ENCODE measurements at regions not wholly inside any gene's neighbourhood (a gene's known extent, or its start where the extent isn't known, plus 50 kb on each side); places are given as distances from the start of the nearest gene placed in this dataset.

DNA sequence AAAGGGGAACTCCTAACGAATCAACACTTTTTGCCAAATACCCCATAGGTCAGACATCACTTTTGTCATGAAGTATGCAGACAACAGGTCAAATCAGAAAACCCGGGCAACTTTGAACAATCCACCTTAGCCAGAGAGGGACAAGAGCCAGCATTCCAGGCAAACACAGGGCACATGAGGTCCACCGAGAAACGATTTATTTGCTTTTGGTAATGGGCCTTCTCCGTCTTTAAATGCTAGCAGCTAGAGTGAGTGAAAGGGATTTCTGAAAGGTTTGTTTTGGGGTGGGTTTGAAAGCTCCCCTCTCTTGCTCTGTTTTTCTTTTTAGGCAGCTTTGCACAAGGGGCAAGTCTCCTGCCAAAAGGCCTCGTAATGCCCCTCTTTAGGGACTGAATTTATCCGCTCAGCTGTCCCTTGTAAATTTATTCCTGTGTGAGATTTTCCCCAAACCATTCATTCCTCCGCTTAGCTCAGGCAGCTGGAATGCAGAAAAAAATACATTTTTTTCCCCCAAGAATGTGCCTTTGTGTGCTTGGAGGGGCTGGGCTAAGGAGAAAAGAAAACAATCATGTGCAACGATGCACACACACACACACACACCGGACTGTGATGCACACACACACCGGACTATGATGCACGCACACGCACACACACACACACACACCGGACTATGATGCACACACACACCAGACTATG is 196.9 kb downstream of the SNX19 start:
- no peak for DNase-seq

DNA sequence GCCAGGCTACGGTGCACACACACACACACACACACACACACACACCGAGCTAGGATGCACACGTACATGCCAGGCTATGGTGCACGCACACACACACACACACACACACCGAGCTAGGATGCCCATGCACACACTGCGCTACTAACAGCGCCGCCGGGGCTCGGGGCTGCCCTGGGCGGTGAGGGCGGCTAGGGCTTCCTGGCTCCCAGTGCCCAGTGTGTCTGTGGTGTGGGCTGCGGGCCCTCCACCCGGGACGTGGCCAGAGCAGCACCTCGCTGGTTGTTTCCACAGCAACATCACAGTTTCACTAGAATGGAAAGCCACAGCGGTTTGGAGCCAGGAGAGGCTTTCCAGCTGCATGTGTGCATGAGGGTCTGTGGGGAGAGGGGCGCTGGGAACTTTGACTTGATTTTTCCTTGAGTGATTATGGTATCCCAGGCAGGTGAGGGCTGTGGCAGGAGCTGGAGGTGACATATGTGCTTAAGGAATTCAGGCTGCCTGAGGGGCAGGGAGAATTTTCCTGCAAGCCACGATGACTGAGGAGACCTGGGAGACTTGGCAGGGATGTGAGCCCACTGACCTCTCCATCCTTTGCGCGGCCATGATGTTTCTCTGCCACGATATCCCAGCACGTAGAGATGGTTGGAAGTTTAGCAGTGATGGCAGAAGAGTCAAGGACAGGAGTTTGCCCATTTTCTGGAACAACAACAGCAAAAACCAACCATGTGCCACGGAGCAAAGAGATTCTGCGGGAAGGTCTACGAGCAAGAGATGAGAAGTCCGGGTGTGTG is 195.9 kb downstream of the SNX19 start:
- no peak for DNase-seq

DNA sequence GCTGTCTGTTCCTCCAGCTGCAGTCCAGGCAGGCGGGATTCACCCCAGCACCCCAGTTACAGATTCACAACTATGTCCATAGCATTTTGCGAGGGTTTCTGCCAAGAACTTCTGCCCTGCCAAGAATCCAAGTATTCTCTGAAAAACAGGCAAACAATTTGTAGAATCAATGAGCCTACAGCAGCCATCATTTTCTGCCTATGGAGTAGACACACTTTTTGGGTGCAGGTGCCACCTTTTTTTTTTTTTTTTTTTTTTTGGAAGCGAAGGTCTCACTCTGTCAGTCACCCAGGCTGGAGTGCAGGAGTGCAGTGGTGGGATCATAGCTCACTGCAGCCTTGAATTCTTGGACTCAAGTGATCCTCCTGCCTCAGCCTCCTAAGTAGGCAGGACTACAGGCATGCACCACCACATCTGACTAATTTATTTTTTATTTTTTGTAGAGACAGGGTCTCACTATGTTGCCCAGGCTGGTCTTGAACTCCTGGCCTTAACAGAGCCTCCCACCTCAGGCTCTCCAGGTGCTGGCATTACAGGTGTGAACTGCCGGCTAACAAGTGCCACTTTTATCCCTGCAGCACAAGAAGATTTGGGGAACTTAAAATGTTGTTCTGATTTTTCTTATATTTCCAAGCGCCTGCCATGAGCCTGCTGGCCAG is 195.1 kb downstream of the SNX19 start:
- no peak for DNase-seq

DNA sequence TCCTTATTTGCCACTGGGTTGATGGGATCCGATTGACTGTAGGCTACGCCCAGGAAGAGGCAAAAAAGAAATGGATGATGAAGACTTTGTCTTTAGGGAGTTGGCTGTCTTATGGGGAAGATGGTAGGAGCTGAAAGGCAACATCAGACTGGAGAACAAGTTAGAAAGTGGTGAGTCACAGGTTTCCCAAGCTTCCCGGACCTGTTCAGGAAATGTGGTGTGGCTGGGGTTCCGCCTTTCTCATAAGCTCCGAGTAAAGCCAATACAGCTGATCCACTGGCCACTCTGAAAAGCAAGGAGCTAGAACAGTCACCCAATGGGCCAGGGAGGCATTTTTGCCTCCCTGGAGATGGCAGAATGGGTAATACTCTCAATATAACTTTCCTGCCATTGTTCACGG is 194.5 kb downstream of the SNX19 start:
- no peak for DNase-seq

DNA sequence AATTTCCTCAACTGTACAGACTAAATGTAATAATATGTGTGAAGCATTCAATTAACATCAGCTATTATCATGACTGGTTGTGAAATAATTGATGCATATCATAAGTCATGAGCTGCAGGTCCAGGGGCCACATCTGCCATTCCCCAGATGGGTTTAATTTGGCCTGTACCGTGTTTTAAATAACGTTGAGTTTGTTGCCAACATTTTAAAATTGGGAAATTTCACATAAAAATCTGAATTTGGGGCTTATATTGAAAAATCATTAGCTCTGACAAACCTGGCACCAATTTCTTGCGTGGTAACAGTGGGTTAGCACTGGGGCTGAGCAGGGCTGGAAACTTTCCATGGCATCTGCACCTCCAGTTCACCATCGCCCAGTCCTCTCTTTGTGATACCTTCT is 193.9 kb downstream of the SNX19 start:
- no peak for DNase-seq

DNA sequence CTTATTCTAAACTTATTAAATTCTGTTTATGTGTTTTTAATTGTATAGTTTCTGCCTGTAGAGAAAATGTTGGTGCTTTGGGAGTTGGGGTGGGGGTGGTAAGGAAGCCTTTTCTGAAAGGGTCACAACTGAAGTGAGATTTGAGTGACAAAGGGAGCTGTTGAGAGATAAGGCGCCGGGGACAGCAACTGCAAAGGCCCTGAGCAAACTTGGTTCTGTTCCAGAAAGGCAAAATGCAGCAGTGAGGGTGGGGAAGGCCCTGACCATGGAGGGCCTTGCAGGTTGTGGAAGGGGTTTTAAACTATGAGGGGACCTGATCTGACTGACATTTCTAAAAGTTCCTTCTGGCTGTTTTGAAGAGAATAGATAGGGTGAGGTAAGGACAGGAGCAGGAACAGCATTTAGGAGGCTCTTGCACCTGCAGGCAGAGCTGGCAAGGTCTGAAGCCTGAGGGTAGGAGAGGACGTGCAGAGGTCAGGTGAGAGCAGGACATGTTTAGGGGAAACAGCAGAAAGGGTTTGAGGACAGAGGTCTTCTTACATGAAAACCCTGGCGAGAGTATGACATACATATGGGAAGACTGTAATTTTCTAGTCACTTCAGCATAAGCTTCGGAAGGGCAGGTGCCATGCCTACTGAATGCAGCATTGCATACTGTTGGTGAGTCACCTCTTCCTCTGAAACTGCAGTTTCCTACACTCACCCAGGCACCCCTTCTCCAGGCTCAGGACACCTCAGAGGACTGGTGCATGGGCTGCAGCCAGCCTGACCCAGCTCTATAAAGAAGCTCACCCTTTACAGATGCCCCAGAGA is 190.7 kb downstream of the SNX19 start:
- DNase-seq, result no peak

DNA sequence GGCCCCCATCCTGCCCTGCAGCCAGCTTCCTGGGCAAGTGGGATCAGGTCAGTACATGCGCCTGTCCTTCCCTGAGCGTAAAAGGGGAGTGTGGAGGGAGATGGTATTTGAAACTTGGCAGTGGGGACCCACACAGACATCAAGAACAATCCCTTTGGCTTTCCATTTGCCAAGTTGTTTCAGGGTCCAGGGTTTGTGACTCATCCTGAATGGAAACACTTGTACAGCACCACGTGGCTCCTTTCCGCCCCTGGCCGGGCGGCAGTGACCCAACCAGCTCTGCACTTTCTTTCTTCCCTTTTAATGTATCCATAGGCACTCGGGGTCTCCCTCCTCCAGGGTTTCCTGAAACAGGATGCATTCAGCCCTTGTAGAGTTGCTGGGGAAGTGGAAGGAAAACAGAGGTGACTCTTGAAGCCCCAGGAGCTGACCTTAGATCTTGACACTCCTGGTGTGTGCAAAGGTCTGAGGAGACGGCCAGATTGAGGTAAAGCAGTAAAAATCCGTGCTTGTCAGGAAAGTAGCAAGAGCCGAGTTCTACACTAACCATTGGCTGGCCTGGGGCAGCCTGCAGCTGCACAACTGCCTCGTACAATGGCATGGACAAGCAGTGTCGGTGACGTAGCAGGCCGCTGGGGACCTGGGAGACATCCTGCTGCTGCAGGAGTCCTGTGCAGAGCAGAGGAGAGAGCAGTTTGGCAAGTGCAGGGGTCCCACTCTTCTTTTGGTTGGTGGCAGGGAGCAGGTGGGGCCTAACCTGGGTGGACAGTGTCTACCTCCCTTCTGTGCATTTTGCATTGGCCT is 189.8 kb downstream of the SNX19 start:
- no peak for DNase-seq

DNA sequence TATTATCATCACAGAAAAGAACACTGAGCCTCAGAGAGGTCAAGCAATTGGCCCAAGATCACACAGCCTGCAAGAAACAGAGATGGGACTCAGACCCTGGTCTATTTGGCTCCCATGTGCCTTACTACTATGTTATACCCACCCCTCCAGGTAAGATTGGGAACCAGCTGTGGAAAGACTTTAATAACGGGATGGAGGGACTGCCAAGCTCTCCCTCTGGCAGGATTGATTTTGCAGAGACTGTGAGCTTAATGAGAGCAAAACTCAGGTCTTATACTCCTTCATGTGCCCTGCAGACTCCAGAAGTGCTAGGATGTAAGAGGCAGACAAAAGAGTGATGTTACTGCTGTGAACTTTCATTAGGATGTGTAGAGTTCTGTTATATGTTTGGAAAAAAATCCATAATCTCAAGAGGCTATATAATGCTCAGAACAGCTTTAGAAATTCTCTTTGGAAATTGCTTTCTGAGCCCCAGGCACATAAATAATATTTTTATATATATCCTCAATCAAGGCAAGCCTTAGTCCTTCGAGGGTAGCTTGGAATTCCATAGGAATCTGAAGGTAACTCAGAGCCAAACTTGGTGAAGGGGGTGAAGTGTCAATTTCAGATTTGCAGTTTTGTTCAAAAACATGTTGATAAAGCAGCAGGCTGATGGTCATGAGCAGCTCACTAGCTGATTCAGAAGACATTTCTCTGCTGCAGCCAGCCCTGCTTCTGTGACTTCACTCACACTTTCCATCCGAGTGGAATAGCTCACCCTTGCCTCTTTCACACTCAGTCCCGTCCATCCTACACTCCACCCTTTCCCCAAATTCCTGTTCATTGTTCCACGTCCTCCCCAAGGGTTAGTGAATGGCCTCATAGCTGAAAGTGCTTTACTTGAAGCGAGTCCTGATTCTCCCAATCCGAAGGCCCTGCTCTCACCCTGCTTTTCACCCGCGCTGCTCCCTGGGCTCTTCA is 188.8 kb downstream of the SNX19 start:
- no peak for DNase-seq

DNA sequence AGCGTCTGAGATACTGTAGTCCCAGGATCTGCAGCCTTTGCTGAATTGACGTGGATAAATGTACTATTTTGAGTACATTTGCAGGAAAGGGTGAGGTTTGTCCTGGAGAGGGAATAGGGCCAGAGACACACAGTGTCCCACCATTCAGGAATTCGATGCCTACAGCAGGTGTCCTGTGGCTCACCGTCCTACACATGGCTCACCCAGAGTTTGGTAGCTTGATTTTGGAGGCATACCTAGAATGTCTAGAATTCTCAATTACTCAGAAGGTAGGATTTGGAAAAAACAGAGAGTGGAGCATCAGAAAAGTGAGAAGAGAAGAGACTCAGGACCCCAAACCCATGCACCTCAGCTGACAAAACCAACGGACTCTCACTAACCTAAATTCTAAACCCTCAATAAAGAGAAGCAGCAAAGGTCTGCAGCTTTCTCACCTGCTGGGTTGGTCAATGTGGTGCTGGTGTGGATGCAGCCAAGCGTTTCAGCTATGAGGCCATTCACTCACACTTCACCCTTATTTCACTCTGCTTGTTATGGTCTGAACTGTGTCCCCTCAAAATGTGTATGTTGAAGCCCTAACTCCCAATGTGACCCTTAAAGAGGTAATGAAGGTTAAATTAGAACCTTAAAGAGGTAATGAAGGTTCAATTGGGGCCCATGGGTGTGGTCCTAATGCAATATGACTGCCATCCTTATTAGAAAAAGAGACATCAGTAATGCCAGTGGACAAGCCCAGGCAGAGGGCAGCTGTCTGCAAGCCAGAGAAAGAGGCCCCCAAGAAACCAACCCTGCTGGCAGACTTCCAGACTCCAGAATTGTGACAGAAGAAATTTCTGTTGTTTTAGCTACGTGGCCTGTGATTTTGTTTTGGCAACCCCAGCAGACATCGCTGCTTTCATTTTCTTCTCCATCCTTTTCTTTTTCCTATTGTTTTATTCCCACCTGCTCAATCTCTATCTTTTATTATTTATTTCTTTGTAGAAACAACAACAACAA is 187.8 kb downstream of the SNX19 start:
- no peak for DNase-seq

DNA sequence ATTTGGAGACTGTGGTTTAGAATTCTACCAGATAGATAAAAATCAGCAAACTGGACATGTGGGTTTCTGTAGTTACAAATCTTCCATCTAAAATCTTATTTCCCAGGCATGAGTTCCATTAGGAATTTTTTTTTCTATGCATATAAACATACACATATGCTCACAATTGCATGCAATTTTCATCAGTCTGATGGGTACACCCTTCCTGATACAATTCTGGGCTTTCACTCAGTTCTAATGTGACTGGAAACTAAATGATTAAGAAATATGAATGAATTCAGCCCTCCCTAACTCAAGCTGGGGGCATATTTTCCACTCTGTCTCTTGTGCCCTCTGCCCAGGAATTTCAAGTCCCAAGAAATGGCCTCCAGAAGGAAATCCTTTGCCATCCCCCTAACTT is 187.1 kb downstream of the SNX19 start:
- no peak for DNase-seq

DNA sequence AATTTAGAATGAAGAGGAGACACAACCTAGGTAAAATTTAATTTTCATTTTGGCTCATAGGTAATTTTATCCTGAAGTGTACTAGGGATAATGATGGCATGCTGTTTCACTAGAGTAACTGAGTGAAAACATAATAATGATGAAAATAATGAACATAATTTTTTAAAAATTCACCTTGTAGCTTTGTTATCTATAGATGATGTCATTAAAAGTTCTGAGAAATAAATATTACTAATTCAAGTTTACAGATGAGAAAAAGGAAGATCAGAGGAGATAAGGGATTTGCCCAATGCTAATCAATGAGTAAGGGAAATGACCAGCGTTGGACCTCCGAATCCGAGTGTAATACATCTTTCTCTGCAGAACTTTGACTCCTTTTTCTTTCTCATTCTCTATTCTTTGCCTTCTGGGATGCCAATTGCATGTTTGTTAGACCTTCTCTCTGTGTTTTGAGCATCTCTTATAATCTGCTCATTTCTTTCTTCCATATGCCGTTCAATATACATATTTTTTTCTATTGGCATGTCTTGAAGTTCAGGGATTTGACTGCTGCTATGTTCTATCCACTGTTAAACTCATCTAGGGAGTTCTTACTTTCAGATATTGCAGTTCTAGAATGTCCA is 186.5 kb downstream of the SNX19 start:
- no peak for DNase-seq

DNA sequence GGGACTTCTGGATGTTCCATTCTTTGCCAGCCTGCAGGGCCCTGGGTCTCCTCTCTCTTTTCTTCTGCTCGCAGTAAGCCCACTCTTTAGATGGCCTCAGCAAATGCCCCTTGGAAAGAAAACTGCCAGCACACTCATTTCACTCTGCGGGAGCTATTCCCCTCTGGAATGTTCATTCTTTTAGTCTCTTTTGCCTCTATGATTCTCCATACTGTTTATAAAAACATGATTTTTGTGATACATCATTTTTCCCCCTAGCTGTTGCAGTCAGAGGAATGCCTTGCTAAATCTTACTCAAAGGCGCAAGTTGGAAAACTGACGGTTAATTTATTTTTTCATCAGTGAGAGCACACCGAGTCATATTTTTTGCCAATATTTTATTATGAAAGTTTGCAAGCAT is 184.9 kb downstream of the SNX19 start:
- no peak for DNase-seq

DNA sequence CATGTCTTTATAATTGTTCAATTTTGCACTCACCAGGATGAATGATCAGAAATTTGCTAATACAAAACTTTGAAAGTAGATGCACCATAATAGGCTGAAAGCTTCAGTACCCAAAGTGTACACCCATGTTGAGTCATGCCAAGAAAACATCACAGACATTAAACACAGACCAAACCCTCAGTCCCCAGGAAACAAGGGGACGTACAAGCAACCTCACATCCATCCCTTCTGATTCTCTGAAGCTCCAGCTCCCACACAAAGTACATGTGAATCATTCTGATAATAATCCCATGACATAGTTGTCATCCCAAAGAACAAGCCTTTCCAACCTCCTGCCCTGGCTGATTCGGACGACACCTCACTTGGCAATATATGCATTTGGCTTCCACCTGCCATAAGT is 183.8 kb downstream of the SNX19 start:
- no peak for DNase-seq

DNA sequence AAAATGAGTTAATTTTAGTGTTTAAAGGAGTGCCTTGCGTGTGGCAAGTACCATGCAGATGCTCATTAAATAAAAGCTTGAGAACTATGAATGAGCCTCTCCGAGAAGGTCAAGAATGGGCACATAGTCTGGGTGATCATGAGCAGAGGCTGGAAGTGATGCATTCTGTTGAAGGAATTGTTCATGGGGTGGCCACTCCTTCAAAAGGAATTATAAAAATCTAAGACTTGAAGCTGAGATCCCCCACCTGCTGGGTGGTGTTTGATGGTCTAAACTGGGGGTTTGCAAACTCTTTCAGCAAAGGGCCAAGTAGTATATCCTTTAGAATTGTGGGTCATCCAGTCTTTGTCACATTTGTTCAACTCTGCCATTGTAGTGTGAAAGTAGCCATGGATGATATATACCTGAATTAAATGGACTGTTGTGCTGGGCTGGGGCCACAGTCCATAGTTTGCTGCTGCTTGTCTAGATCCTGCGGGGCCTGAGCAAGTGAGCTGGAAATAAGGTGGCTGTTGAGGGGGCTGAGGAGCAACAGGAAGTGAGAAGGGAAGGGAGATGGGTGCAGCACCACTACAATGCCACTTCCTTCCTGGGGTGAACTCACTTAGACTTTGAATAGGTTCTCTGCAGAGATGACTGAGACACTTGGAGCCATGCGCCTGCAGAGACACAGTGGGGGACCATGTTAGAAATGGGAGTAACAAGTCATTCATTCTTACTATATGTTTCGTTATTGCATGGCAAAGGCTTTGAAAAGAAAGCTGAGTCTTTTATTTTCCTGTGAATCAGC is 179.0 kb downstream of the SNX19 start:
- DNase-seq, result no peak

DNA sequence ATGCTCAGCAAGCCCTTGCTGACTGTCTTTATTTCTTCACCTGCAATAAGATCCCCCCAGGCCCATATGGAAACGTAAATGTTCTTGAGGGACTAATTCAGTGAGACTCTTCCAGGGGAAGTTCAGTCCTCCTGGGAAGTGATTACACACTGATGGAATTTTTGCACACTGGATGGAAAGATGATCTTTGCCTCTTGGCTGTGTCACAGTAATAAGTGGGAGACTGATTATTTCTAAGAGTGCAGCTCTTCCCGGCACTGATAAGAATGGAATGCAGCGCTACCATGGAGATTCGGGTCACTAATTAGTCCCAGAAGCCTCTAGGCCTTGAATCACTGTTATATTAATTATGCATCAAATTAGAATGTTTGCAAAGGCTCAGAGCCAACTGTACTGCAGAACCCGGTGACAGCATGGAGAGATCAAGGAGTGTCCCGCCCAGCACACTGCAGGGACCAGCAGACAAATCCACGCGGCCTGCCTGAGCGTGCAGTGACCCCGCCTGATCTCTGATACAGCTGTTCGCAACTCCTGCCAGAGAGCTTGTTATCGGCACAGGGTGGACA is 178.3 kb downstream of the SNX19 start:
- DNase-seq, result no peak

DNA sequence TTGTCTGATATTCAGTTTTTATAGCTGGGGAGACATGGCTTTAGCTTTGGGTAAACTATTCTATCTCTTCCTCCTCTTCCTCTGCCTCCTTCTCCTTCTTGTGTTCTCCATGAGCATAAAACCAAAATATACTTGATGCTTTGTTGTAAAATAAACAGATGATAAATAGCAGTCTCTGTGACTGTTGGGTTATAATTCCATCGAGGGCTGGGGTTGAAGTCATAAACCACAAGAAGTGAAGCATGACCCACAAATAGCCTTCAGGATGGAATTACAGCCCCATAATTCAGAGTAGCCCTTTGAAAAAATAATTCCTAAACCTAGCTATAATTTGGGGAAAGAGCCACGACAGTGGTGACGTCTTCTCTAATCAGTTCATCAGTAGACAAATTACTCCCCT is 177.7 kb downstream of the SNX19 start:
- no peak for DNase-seq

DNA sequence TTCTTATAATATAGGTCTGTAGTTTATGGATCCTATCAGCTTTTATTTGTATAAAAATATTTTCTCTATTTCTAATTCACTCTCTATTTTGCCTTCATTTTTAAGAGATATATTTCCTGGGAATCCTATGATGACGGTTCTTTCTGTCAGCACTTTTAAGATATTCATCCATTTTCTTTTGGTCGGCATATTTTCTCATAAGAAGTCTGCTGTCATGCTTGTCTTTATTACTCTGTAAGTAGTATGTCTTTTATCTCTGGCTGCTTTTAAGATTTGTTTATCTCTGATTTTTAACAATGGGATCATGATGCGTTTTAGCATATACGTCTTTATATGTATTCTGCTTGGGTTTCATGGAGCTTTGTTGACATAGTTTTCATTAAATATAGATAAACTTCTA is 175.5 kb downstream of the SNX19 start:
- DNase-seq, result no peak

DNA sequence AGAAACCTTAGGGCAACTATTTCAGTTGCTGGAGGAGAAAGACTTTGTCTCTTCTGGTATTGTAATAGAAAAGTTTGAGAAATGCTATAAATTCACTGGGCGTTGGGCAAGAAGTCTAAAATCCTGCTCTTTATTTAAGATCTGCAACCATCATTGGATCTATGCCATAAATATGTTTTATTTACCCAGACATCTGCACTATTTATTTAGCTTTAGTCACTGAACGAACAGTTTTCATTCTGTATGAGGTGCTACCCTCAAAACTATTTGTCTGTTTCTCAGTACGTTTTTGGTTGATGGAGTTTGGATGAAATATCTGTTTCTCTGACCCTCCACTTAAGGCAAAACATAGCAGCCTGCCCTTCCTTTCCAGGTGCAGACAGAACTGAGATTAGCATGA is 171.5 kb downstream of the SNX19 start:
- no peak for DNase-seq

Measured in activated CD4-positive, alpha-beta T cell treated with anti-CD3 and anti-CD28 coated beads for 48 hours (primary cell).